GM12892 (cell line): ENCODE measurements at regions not wholly inside any gene's neighbourhood (a gene's known extent, or its start where the extent isn't known, plus 50 kb on each side); places are given as distances from the start of the nearest gene placed in this dataset.
A peak's percentile ranks its signal among the peaks of the same experiment; 100 is the strongest.

ENCODE experiments used
- DNase-seq: peaks from one replicate; pipeline ENCODE4 v3.0.0; 2011; ENCODE audit not compliant: insufficient read length
- FAIRE-seq: peaks from 2 replicates; lab custom pipeline; 2011; peaks lifted over from hg19 to GRCh38; lab: Jason Lieb, UNC
- POLR2A ChIP-seq: IDR thresholded peaks from 2 replicates; pipeline ENCODE4 v1.6.1; 2011; ENCODE audit warnings: low read depth, low read length, control low read depth
- POLR2AphosphoS5 ChIP-seq: IDR thresholded peaks from 2 replicates; pipeline ENCODE4 v1.6.1; 2011; ENCODE audit warnings: low read depth, low read length, control low read depth
- TAF1 ChIP-seq: IDR thresholded peaks from 2 replicates; pipeline ENCODE4 v1.6.1; 2011; ENCODE audit warnings: low read depth, mild to moderate bottlenecking, control low read depth, low read length, borderline replicate concordance

DNA sequence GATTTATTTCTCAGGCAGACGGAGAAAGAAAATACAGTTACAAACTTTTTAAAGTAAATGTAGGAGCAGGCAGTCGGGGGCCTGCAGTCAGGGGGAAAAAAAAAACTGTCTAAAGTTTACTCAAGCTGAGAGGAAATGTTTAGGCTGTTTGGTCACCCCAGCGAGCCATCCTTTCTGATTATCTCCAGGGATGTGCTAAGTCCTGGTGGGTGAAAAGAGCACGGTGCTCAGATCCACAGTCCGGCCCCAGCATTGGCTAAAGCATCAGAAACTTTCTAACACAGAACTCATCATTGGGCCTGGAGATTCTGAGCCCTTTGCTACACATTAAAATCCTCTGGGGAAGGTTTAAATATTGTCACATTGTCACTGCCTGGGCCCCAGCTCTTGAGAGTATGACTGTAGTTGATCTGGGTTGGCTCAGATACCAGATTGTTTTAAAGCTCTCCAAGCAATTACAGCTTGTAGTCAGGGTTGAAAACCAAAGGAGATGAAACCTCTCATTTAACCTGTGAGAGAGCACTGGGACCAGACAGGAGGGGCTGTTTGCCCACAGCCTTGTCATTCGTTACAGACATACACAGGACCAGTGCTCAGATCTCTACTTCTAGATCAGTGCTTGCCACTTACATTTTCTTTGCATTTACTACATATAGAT lies 131.1 kb upstream of the HTR2A start:
- FAIRE-seq (no peak), DNase-seq (no peak)
- TF ChIP-seq POLR2AphosphoS5: no peak
- no peak for TF ChIP-seq TAF1
- TF ChIP-seq POLR2A: no peak

DNA sequence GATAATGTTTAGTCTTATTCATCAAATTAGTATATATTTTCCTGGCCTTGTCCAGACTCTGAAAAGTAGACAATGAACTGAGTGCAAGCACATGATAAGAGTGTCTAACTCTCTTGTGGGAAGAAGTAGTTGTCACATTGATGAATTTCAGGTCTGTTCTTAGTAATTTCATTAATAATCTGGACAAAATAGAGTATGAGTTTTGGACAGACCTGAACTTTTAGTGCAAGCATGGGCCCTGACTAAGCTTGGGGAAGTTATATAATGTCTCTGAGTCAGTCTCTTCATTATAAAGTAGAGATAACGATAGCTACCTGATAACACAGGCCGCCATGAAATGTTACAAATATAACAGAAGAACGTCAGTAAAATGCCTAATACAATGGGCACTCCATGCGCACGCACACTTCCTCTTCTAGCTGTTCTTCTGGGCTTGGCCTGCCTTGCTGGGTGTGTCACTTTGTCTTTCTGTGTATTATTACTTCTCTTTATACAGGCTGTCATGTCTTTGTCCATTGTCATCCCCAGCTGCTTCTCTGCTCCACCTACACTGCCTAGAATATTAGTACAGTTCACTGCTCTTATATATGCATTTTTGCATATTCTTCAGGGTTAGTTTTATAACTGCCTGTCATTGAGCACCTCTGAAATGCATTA lies 129.1 kb upstream of the HTR2A start:
- peak; percentile 9 for FAIRE-seq

DNA sequence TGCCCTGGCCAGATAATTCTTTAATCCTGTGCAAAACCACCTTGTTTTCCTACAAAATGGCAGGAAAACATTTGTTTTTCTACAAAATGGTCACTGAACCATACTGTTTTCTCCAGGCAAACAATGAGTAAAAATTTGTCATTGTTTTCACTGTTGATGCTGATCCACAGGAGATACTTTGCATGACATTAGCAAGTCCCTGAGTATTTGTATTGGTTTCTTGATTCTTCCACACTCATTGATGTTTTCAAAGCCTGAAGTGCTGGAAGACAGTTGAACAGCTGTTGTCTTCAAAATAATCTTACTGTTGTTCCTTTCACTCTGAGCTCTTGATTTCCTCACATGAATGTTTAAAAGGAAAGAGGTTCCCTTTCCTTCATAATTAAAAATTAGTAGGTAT lies 123.1 kb upstream of the HTR2A start:
- TF ChIP-seq TAF1 (no peak), POLR2AphosphoS5 (no peak), POLR2A (no peak)
- DNase-seq (no peak), FAIRE-seq (no peak)

More for the DNA sequence above, 129.1 kb upstream of the HTR2A start:
- DNase-seq: no peak
- TF ChIP-seq POLR2AphosphoS5 (no peak), TAF1 (no peak)

DNA sequence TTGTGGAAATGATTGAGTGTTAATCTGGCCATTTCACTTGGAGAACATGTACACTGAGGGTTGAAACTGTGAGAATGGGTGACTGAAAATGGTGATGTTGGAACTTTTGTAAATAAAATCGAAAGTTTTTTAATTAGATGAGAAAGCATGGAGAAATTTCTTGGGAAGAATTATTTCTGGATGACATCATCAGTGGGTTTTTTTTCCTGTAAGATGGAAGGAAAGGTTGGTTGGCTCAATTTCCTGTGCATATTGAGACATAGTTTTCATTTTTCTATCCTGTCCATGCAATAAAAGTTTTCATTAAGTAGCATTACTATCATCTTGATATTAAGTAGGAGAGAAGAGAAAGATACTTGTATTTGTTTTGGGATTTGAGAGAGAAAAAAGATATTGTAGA lies 120.6 kb upstream of the HTR2A start:
- no peak for FAIRE-seq
- TF ChIP-seq TAF1: no peak
- TF ChIP-seq POLR2A: no peak
- no peak for TF ChIP-seq POLR2AphosphoS5
- DNase-seq: no peak

DNA sequence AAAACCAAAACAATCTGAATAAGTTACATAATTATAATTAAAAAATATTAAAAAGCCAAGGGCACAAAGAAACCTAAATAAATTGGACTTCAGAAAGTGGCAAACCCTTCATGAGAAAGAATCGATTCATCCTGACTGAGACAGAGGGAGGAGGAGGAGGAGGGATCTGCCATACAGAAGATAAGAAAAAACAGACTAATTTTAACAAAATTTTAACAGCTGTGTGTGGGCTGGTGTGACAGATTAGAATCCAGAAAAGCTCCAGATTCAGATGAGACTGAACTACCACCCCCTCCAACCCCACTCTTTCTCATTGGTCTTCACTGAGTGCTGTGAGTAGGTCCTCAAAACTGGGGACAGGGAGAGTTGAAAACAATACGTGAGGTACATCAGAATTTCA lies 111.5 kb upstream of the HTR2A start:
- TF ChIP-seq TAF1 (no peak), POLR2A (no peak), POLR2AphosphoS5 (no peak)
- no peak for FAIRE-seq

DNA sequence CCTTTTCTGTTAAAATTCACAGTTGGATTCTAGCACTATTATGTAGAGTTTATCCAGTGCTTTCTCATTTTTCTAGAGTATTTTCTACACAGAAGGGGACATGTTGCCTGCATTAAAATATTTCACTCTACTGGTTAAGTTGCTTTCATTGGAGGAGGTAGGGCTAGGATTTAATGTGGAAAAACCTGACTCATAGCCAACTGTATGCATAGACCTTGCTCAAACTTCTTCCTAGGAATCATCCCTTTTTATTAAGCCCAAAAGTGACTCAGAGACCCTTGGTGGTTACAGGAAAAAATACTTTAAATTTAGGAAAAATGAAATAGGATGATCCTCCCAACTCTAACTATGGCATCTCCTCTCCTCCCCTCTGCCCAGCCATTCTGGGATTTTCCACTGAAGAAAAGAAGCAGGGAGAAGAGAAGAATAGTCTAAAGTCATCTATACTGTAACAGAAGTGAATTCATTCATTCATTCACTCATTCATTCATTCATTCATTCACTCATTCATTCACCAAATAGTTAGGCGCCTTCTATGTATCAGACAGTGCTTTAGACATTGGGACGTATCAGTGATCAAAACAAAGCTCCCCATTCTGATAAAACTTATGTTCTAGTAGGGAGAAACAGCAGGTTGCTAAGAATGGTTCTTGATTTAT lies 109.0 kb upstream of the HTR2A start:
- FAIRE-seq: no peak
- DNase-seq: no peak
- TF ChIP-seq POLR2AphosphoS5 (no peak), TAF1 (no peak), POLR2A (no peak)

More for the DNA sequence above, 111.5 kb upstream of the HTR2A start:
- no peak for DNase-seq

DNA sequence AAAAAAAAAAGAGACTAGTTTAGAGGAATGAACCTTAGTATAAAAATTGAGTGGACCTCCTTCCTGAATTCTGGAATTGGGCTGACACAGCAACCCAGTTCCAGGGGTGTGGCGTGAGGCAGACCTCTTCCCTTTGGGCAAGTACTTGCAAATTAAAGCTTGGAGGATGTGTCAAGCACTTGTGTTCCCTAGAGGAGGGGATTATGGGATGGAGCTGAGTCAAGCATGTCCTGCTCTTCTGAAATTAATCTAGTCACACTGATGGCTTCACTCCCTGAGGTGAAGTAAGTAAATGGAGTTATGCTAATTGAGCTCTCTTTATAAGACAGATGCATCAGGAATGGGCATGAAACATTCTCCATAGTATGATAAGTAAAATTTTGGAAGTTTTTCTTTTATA lies 107.7 kb upstream of the HTR2A start:
- DNase-seq (no peak), FAIRE-seq (no peak)
- TF ChIP-seq POLR2AphosphoS5: no peak
- TF ChIP-seq POLR2A: no peak
- no peak for TF ChIP-seq TAF1

DNA sequence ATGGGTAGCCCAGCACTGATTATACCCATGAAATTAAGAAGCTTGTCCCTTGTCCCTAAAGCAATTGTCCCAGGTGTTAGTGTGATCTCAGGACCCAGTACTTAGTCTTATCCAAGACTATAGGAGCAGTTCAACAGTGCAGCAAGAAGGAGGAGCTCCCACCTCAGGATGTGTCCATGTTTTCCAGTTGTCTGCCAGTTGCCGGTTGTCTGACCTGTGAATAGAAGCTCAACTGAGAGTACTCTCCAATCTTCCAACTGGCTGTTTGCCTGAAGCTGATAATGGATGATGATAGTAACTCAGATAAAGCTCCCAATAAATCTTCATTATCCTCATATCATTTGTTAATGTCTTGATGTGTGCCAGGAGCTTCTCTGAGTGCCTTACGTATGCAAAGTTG lies 107.2 kb upstream of the HTR2A start:
- no peak for DNase-seq
- FAIRE-seq: no peak
- TF ChIP-seq POLR2A: no peak
- no peak for TF ChIP-seq POLR2AphosphoS5
- TF ChIP-seq TAF1: no peak

DNA sequence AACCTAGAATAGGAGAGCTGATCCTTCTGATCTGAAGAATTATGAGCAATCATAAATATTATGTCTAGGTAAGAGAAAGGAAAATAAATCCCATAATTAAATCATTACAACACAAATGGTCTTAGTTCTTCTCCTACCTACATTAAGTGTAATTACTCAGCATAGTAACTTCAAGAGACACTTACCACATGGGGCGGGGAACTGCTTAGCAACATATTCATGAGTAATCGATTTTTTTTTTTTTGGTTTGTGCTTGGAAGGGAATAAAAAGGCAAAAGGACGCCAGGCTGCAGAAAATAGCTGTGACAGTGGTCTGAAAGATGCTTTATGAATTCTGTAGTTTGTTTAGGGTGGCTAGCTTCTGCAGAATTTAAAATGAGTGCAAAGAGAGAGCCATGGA lies 103.3 kb upstream of the HTR2A start:
- DNase-seq: no peak
- no peak for FAIRE-seq
- TF ChIP-seq POLR2AphosphoS5 (no peak), POLR2A (no peak), TAF1 (no peak)

DNA sequence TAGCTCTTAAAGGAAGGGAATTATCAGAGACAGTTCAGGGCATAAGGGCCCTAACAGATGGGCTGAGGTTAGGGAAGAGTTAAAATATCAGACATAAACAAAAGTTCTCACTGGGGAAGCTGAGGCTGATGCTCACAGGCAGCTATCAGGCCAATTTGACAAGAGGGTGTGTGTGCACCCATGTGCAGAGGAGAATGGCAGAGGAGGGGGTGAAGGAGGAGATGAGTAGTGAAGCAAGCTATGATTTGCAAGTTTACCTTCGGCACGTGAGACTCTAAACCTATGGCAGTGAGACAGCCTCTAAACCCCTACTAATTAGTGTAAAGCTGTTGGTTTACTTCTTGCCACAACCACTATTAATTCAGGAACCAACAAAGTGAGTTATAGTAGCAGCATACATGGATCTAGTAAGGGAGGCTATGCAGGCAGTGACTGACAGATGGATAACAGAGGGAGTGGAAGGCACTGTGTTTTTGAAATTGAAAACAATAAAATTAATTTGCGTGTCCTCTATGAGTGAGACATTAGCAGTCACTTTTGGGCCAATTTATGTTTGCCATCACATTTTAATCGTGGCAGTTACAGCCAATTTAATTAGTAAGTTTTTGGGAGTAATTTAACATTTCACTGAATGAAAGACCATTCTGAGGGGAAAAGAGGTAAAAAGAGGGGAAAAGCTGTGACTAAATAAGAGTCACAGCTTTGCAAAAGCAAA lies 99.6 kb upstream of the HTR2A start:
- FAIRE-seq (peak; percentile 21), DNase-seq (no peak)
- TF ChIP-seq POLR2A: no peak
- no peak for TF ChIP-seq TAF1
- TF ChIP-seq POLR2AphosphoS5: no peak

DNA sequence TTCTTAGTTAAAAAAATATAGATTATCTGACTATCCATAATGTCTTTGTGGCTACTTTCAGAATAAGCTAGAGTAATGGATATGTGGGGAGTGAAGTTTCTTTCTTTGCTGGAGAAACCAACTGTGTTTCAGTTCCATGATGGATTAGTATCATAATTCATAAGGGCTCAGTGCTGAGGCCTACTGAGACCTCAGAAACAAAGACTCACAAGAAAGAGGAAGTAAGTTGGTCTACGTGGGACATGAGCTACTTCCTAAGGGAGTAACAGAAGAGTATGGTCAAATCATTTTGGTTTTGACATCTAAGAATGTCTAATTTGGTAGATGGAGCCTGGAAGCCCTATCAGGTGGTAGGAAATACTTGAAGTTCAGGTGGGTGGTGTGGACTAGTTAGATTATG lies 99.0 kb upstream of the HTR2A start:
- no peak for TF ChIP-seq TAF1
- TF ChIP-seq POLR2A: no peak
- no peak for TF ChIP-seq POLR2AphosphoS5
- DNase-seq (no peak), FAIRE-seq (peak; percentile 30)

DNA sequence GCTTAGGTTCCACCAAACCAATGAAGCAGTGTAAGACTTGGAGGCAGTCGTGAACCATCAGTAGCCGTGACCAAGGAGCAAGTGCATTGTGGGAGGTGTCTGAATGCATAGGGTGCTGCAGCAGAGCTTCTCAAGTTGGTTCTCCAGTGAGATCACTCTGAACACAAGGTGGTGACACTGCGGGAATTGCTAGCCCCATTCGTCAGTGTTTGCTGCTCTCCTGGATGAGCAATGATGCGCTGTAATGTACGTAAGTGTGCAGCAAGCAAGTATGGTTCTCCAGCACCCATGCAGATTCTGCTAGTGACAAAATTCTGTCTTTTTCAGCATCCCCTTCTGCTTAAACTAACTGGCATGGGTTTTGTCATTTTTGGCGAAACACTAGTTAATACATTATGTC lies 97.6 kb upstream of the HTR2A start:
- DNase-seq: no peak
- FAIRE-seq: no peak
- no peak for TF ChIP-seq POLR2A
- TF ChIP-seq TAF1: no peak
- no peak for TF ChIP-seq POLR2AphosphoS5
